Chondrocyte (in vitro differentiated cells): ENCODE measurements at regions not wholly inside any gene's neighbourhood (a gene's known extent, or its start where the extent isn't known, plus 50 kb on each side); places are given as distances from the start of the nearest gene placed in this dataset.

Experiments
- DNase-seq: peaks from one replicate; pipeline ENCODE4 v3.0.0; 2021; ENCODE audit warnings: mixed read lengths, low spot score
- H3K27ac Mint-ChIP-seq: one replicate; pipeline ENCODE4 v1.8.0; 2021; ENCODE audit warnings: mild to moderate bottlenecking, moderate library complexity, mixed read lengths; ENCODE audit not compliant: unreplicated experiment
- H3K27me3 Mint-ChIP-seq: 2 replicates; pipeline ENCODE4 v1.8.0; 2021; ENCODE audit warnings: low read depth, mixed read lengths
- H3K36me3 Mint-ChIP-seq: 2 replicates; pipeline ENCODE4 v1.8.0; 2021; ENCODE audit warnings: low read depth, mixed read lengths
- H3K4me1 Mint-ChIP-seq: 2 replicates; pipeline ENCODE4 v1.8.0; 2021; ENCODE audit warnings: low read depth, mild to moderate bottlenecking, mixed read lengths
- H3K4me3 Mint-ChIP-seq: one replicate; pipeline ENCODE4 v1.8.0; 2021; ENCODE audit warnings: mild to moderate bottlenecking, moderate library complexity, mixed read lengths; ENCODE audit not compliant: unreplicated experiment
- H3K9me3 Mint-ChIP-seq: 2 replicates; pipeline ENCODE4 v1.8.0; 2021; ENCODE audit warnings: low read depth, mixed read lengths
- CTCF ChIP-seq: fragments of 200-600 bp; sonication (generic); IDR thresholded peaks from 2 replicates; pipeline ENCODE4 v1.5.0; 2021; ENCODE audit warnings: antibody characterized with exemption, mild to moderate bottlenecking, moderate library complexity

GRCh38 chr5:52497133-52497693 is 290.5 kb upstream of the ITGA1 start:
- no peaks in the 10 kb centered on the region for H3K4me1 Mint-ChIP-seq
- H3K36me3 Mint-ChIP-seq, result no peaks in the 10 kb centered on the region
- DNase-seq, result no peak
- H3K27ac Mint-ChIP-seq, result no peak overlapping the region
- H3K9me3 Mint-ChIP-seq, result no peaks in the 10 kb centered on the region
- H3K27me3 Mint-ChIP-seq, result peaks cover 7% of the 10 kb centered on the region
- H3K4me3 Mint-ChIP-seq, result no peak overlapping the region
- no peak for TF ChIP-seq CTCF

DNA sequence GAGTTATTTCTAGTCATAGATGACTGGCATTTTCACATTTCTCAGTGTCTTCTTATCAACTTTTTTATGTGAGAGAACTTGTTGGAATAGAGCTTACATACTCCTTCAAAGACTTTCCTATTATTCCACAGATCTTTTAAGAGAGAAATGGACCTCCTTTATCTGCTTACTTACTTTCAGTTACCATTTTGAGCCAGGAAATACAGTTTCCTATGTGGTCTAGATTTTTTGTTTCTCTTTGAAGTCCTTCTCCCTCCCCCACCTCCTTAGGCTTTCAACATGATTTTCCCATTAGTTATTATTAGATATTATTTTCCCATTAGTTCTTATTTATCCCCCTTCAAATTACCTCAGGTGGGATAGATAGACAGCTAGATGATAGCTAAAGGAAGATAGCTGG is 289.1 kb upstream of the ITGA1 start:
- no peak for TF ChIP-seq CTCF
- Mint-ChIP-seq H3K27ac (no peak overlapping the region), H3K4me3 (no peak overlapping the region), H3K27me3 (peaks cover 10% of the 10 kb centered on the region), H3K4me1 (no peaks in the 10 kb centered on the region), H3K36me3 (no peaks in the 10 kb centered on the region), H3K9me3 (no peaks in the 10 kb centered on the region)
- DNase-seq, result no peak

DNA sequence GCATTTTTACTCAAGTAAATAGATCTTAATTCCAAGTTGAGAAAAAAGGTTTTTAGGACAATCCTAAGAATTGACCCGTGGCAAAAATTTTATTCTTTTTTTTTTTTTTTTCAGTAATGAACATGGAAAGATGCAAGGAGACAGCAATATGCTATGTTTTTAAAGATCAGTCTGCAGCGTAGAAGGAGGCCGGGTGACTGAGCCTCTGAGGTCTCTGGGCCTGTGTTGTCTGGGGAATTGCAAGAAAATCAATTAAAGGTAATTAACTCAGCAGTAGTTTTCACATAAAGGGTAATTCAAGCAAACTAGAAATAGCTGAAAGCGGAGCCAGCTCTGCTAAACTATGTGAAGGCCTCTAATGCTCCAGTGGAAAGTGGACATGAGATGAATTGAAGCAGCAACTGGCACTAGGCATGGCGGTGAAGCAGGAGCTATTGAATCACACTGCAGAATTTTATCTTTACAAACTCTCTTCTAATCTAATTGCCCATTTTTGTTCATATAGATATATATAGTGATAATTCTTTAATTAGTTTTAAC is 285.2 kb upstream of the ITGA1 start:
- no peak overlapping the region for H3K4me3 Mint-ChIP-seq
- H3K4me1 Mint-ChIP-seq, result no peaks in the 10 kb centered on the region
- H3K27me3 Mint-ChIP-seq, result peaks cover 19% of the 10 kb centered on the region
- no peaks in the 10 kb centered on the region for H3K9me3 Mint-ChIP-seq
- no peak for DNase-seq
- TF ChIP-seq CTCF, result no peak
- no peaks in the 10 kb centered on the region for H3K36me3 Mint-ChIP-seq
- no peak overlapping the region for H3K27ac Mint-ChIP-seq

DNA sequence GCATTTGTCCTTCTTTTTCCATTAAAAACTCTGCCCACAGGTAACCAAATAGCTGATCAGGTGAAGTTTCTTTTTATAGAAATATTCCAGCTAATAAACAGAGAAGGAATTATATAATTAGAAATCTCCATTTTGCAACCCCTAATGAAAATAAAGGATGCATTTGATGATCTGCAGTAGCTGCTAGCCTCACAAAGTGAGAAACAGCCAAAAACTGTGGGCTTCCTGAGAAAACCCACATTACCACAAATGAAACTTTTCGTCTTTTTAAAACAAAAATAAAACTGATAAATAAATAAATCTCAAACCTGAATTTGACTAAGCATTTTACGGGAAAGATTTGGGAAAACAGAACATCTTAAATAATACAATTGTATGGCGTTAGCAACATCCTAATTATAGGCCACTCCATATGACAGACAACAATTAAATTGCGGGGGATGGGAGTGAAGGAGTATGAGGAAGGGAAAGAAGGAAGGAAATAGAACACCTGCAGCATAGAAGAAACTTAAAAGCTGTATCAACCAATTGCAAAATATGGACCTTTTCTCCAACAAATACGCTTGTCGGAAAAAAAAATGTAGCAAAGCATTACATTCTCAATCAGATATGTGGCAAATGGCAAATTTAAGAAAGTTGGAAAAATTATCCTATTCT is 283.0 kb upstream of the ITGA1 start:
- peaks cover 26% of the 10 kb centered on the region for H3K27me3 Mint-ChIP-seq
- H3K4me1 Mint-ChIP-seq, result no peaks in the 10 kb centered on the region
- DNase-seq, result no peak
- H3K4me3 Mint-ChIP-seq, result no peak overlapping the region
- H3K9me3 Mint-ChIP-seq, result no peaks in the 10 kb centered on the region
- TF ChIP-seq CTCF, result no peak
- H3K27ac Mint-ChIP-seq, result no peak overlapping the region
- H3K36me3 Mint-ChIP-seq, result no peaks in the 10 kb centered on the region

GRCh38 chr5:52517667-52518066 is 270.0 kb upstream of the ITGA1 start:
- no peak overlapping the region for H3K4me3 Mint-ChIP-seq
- no peaks in the 10 kb centered on the region for H3K36me3 Mint-ChIP-seq
- no peak for TF ChIP-seq CTCF
- H3K27me3 Mint-ChIP-seq, result peaks cover 29% of the 10 kb centered on the region
- H3K27ac Mint-ChIP-seq, result no peak overlapping the region
- peaks cover 10% of the 10 kb centered on the region for H3K9me3 Mint-ChIP-seq
- H3K4me1 Mint-ChIP-seq, result no peaks in the 10 kb centered on the region
- peak; percentile 66 for DNase-seq
